HG02870 (cell line): ENCODE measurements at regions not wholly inside any gene's neighbourhood (a gene's known extent, or its start where the extent isn't known, plus 50 kb on each side); places are given as distances from the start of the nearest gene placed in this dataset.
"Not testable (repeated sequence)": the region's sequence is repeated elsewhere in the genome, so short reads cannot be mapped to it uniquely, and the experiment has no call there.

Experiments used
- ATAC-seq: cut with Tn5 transposase; IDR thresholded peaks from one replicate; pipeline ENCODE4 v1.9.1; 2021; ENCODE audit warnings: mild to moderate bottlenecking, moderate library complexity; ENCODE audit not compliant: unreplicated experiment

- ATAC-seq = no peak
Measured at GRCh38 chr10:29189256-29189655, 99.6 kb upstream of the LYZL1 start.

GRCh38 chr10:29191674-29192073 is 97.2 kb upstream of the LYZL1 start:
- ATAC-seq = no peak

GRCh38 chr10:29199339-29199738 is 89.5 kb upstream of the LYZL1 start:
- ATAC-seq = no peak

GRCh38 chr10:29199941-29200679 is 88.8 kb upstream of the LYZL1 start:
- ATAC-seq = no peak

GRCh38 chr10:29202386-29202940 is 86.4 kb upstream of the LYZL1 start:
- ATAC-seq = no peak

GRCh38 chr10:29203432-29203831 is 85.4 kb upstream of the LYZL1 start:
- ATAC-seq = no peak

GRCh38 chr10:29204070-29204800 is 84.6 kb upstream of the LYZL1 start:
- ATAC-seq = no peak

- no peak for ATAC-seq
Measured at GRCh38 chr10:29205787-29206186, 83.1 kb upstream of the LYZL1 start.

- no peak for ATAC-seq
Measured at GRCh38 chr10:29208845-29209244, 80.0 kb upstream of the LYZL1 start.

GRCh38 chr10:29209830-29210229 is 79.0 kb upstream of the LYZL1 start:
- no peak for ATAC-seq

GRCh38 chr10:29210266-29210868 is 78.5 kb upstream of the LYZL1 start:
- no peak for ATAC-seq

- no peak for ATAC-seq
Measured at GRCh38 chr10:29212597-29212996, 76.3 kb upstream of the LYZL1 start.

- ATAC-seq = no peak
Measured at GRCh38 chr10:29214551-29214950, 74.3 kb upstream of the LYZL1 start.

GRCh38 chr10:29217292-29217738 is 71.6 kb upstream of the LYZL1 start:
- ATAC-seq = no peak

- no peak for ATAC-seq
Measured at GRCh38 chr10:29223326-29223725, 65.5 kb upstream of the LYZL1 start.

GRCh38 chr10:29224631-29225030 is 64.2 kb upstream of the LYZL1 start:
- no peak for ATAC-seq

GRCh38 chr10:29227201-29227600 is 61.7 kb upstream of the LYZL1 start:
- ATAC-seq = no peak

- no peak for ATAC-seq
Measured at GRCh38 chr10:29228562-29228961, 60.3 kb upstream of the LYZL1 start.

GRCh38 chr10:29229258-29229705 is 59.6 kb upstream of the LYZL1 start:
- no peak for ATAC-seq

GRCh38 chr10:29236910-29237309 is 52.0 kb upstream of the LYZL1 start:
- ATAC-seq = not testable (repeated sequence)

- ATAC-seq = no peak
Measured at GRCh38 chr10:29237786-29238185, 51.1 kb upstream of the LYZL1 start.
